ENCODE measurements at regions not wholly inside any gene's neighbourhood (a gene's known extent, or its start where the extent isn't known, plus 50 kb on each side); places are given as distances from the start of the nearest gene placed in this dataset.
"Not testable (repeated sequence)": the region's sequence is repeated elsewhere in the genome, so short reads cannot be mapped to it uniquely, and the experiment has no call there.

- H3K4me1 Mint-ChIP-seq = no peaks in the 10 kb centered on the region
- H3K27ac Mint-ChIP-seq = no peak overlapping the region
- peaks cover 20% of the 10 kb centered on the region for H3K9me3 Mint-ChIP-seq
- ATAC-seq (replicated peaks) = no peak
- H3K36me3 Mint-ChIP-seq (ENCODE audit: low read depth) = no peaks in the 10 kb centered on the region
- H3K4me3 Mint-ChIP-seq = no peak overlapping the region
- no peaks in the 10 kb centered on the region for H3K27me3 Mint-ChIP-seq
These were observed 323.2 kb upstream of the MIR17HG start for GRCh38 chr13:91024157-91024792.

DNA sequence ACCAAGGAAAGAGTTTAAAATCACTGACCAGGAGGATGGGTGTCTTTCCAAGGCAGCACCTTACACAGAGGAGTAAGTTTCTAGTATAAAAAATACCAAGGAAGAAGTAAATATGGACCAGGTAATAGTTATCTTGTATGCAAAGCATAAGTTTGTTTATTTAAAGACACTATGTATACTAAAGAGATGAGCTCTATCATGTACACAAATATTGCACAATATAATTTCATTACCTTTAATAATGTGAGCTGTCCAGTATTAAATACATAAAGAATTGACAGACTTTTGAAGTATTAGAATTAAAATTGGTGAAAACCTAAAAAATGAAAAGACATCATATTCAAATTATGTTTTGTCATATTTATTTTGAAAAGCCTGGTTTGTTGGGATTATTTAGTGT is 322.0 kb upstream of the MIR17HG start:
- H3K27ac Mint-ChIP-seq = no peak overlapping the region
- H3K4me3 Mint-ChIP-seq = no peak overlapping the region
- H3K36me3 Mint-ChIP-seq (ENCODE audit: low read depth) = no peaks in the 10 kb centered on the region
- H3K27me3 Mint-ChIP-seq = no peaks in the 10 kb centered on the region
- no peak for ATAC-seq (replicated peaks)
- H3K9me3 Mint-ChIP-seq = peaks cover 20% of the 10 kb centered on the region
- no peaks in the 10 kb centered on the region for H3K4me1 Mint-ChIP-seq

DNA sequence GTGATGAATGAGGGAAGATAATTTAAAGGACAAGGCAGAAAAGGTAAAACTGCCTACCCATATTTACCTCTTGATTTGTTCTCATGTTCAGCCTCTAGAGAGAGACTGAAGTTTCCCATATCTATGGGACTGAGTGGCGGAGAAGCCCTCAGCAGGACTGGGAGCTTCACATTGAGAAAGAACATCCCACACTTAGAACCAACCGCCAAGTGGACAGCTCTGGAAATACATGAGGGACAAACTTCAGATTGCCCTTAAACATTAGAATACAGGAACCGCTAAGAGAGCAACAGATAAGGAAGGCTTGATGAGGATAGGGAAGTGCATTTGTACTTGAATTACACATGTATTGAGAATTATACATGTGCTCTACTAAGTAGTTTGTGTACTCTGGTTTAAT is 316.0 kb upstream of the MIR17HG start:
- ATAC-seq (replicated peaks) = no peak
- no peak overlapping the region for H3K4me3 Mint-ChIP-seq
- no peaks in the 10 kb centered on the region for H3K27me3 Mint-ChIP-seq
- H3K36me3 Mint-ChIP-seq (ENCODE audit: low read depth) = no peaks in the 10 kb centered on the region
- peaks cover 18% of the 10 kb centered on the region for H3K9me3 Mint-ChIP-seq
- H3K27ac Mint-ChIP-seq = no peak overlapping the region
- no peaks in the 10 kb centered on the region for H3K4me1 Mint-ChIP-seq

DNA sequence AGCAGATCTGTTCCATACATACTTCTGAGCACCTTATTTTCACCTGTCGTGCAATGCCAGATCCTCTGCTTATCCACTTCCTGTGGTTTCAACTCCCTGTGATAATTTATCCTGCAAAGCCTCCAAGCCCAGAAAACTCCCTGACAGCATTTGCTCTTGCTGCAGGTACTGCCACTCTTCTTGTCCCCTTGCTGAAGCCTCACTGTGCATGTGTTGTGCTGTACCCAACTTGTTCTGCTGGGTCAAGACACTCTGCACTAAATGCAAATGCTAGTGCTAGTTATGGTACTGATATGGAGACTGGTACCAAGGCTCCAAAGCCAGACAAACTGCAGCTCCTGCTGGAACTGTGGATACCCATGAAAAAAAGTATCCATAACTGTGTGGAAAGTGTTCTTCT is 315.4 kb upstream of the MIR17HG start:
- Mint-ChIP-seq H3K27me3 (no peaks in the 10 kb centered on the region), H3K4me1 (no peaks in the 10 kb centered on the region), H3K36me3 (ENCODE audit: low read depth) (no peaks in the 10 kb centered on the region), H3K9me3 (peaks cover 15% of the 10 kb centered on the region), H3K27ac (no peak overlapping the region), H3K4me3 (no peak overlapping the region)
- ATAC-seq (replicated peaks) = no peak

- no peak for ATAC-seq (replicated peaks)
- no peaks in the 10 kb centered on the region for H3K27me3 Mint-ChIP-seq
- no peak overlapping the region for H3K27ac Mint-ChIP-seq
- H3K36me3 Mint-ChIP-seq (ENCODE audit: low read depth) = no peaks in the 10 kb centered on the region
- no peaks in the 10 kb centered on the region for H3K4me1 Mint-ChIP-seq
- H3K9me3 Mint-ChIP-seq = peaks cover 6% of the 10 kb centered on the region
- no peak overlapping the region for H3K4me3 Mint-ChIP-seq
These were observed 310.6 kb upstream of the MIR17HG start for GRCh38 chr13:91036886-91037285.

DNA sequence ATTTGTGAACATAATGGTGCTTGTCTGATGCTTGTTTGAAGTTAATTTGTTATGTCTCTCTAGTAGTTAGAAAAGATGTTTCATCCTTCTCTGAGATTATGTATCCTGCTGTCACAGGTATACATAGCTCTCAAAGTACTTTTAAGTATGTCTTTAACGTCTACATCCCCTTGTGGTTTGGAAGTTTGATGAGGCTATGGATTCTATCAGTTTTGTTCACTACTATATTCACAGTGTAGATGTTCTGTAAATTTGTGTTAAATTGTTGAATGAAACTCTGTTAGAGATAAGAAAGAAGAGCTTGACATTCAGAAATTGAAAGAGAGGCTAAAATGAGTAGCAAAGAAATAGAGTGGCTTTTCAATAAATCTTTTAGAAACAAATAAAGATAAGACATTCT is 304.6 kb upstream of the MIR17HG start:
- no peaks in the 10 kb centered on the region for H3K27me3 Mint-ChIP-seq
- H3K4me3 Mint-ChIP-seq = no peak overlapping the region
- no peaks in the 10 kb centered on the region for H3K4me1 Mint-ChIP-seq
- no peaks in the 10 kb centered on the region for H3K9me3 Mint-ChIP-seq
- H3K27ac Mint-ChIP-seq = no peak overlapping the region
- no peaks in the 10 kb centered on the region for H3K36me3 Mint-ChIP-seq (ENCODE audit: low read depth)
- ATAC-seq (replicated peaks) = no peak

- Mint-ChIP-seq H3K27ac (no peak overlapping the region), H3K36me3 (ENCODE audit: low read depth) (no peaks in the 10 kb centered on the region), H3K4me1 (no peaks in the 10 kb centered on the region), H3K27me3 (no peaks in the 10 kb centered on the region), H3K4me3 (no peak overlapping the region), H3K9me3 (no peaks in the 10 kb centered on the region)
- ATAC-seq (replicated peaks) = no peak
These were observed 302.0 kb upstream of the MIR17HG start for GRCh38 chr13:91045351-91046034.

- no peak overlapping the region for H3K27ac Mint-ChIP-seq
- H3K4me1 Mint-ChIP-seq = no peaks in the 10 kb centered on the region
- H3K9me3 Mint-ChIP-seq = no peaks in the 10 kb centered on the region
- ATAC-seq (replicated peaks) = no peak
- H3K27me3 Mint-ChIP-seq = no peaks in the 10 kb centered on the region
- H3K36me3 Mint-ChIP-seq (ENCODE audit: low read depth) = no peaks in the 10 kb centered on the region
- no peak overlapping the region for H3K4me3 Mint-ChIP-seq
These were observed 300.7 kb upstream of the MIR17HG start for GRCh38 chr13:91046715-91047327.

DNA sequence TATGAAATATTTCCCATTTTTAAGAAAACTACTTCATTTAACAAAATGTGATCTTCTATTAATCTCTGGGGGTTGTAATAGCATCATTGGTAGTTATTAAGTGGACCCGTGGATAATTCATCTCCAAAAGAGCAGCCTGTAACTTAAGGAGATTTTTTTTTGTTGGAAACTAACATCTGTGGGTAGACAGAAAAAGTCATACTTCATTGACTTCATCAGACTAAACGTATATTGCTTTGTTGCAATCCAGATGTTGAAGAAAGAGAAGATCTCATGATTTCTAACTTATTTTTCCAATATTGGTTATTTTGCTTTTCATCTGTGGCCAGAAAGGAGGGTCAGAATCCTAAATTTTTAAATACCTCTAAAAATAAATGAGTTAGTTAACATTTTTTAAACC is 296.5 kb upstream of the MIR17HG start:
- Mint-ChIP-seq H3K27me3 (no peaks in the 10 kb centered on the region), H3K36me3 (ENCODE audit: low read depth) (no peaks in the 10 kb centered on the region), H3K4me3 (no peak overlapping the region), H3K27ac (no peak overlapping the region), H3K9me3 (no peaks in the 10 kb centered on the region), H3K4me1 (no peaks in the 10 kb centered on the region)
- no peak for ATAC-seq (replicated peaks)

DNA sequence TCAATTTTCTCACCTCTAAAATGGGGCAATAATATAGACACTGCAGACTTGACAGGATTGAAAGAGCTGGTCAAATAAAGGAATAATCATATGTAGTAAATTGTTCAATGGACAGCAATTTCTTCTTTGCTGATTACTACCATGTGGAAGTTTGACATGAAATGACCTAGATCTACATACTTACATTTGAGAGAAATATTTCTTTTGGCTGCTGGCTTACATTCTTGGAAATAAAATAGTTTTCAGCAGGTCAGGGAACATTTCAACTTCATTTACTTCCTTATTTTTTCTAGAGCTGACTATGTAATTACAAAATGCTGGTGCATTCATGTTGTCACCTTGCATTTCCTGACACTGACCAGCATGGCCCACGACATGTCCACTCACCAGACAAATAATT is 294.6 kb upstream of the MIR17HG start:
- no peak overlapping the region for H3K27ac Mint-ChIP-seq
- H3K9me3 Mint-ChIP-seq = peaks cover 4% of the 10 kb centered on the region
- H3K36me3 Mint-ChIP-seq (ENCODE audit: low read depth) = no peaks in the 10 kb centered on the region
- no peak overlapping the region for H3K4me3 Mint-ChIP-seq
- no peaks in the 10 kb centered on the region for H3K27me3 Mint-ChIP-seq
- H3K4me1 Mint-ChIP-seq = no peaks in the 10 kb centered on the region
- ATAC-seq (replicated peaks) = no peak

DNA sequence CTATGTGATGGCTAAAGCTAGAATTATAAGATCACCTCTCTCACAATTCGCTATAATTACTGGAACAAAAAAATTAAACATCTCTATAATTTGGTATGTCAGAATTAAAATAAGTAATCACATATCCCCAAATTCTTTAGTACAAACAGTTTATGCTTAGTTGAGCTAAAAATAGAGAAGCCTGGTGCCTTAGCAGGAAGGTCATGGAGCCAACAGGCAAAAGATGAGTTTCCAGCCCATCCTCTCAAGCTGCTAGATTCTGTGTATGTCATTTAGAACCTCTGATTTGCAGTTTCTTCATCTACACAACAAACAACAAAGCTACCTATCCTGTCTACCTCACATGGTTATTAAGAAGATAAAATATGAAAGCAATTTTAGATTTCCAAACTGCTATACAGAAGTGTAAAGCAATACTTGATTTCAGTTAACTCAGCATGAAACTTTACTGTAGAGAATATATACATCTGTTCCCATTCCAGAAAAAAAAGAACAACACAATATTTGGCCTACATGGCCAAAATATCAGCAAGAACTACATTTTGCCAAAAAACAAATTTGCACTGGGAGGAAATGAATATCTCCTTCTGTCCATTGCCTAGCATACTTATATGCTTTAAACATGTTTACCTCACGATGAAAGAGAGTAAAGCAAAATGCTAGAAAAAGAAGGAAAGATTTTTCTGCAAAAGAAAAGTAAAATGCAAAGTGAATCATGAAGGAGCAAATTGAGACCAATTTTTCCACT is 294.0 kb upstream of the MIR17HG start:
- Mint-ChIP-seq H3K4me3 (no peak overlapping the region), H3K4me1 (no peaks in the 10 kb centered on the region), H3K27me3 (no peaks in the 10 kb centered on the region), H3K36me3 (ENCODE audit: low read depth) (no peaks in the 10 kb centered on the region), H3K9me3 (peaks cover 4% of the 10 kb centered on the region), H3K27ac (no peak overlapping the region)
- no peak for ATAC-seq (replicated peaks)

GRCh38 chr13:91054902-91055301 is 292.6 kb upstream of the MIR17HG start:
- H3K4me3 Mint-ChIP-seq = no peak overlapping the region
- H3K4me1 Mint-ChIP-seq = no peaks in the 10 kb centered on the region
- peaks cover 8% of the 10 kb centered on the region for H3K9me3 Mint-ChIP-seq
- ATAC-seq (replicated peaks) = no peak
- H3K36me3 Mint-ChIP-seq (ENCODE audit: low read depth) = no peaks in the 10 kb centered on the region
- no peak overlapping the region for H3K27ac Mint-ChIP-seq
- H3K27me3 Mint-ChIP-seq = no peaks in the 10 kb centered on the region

DNA sequence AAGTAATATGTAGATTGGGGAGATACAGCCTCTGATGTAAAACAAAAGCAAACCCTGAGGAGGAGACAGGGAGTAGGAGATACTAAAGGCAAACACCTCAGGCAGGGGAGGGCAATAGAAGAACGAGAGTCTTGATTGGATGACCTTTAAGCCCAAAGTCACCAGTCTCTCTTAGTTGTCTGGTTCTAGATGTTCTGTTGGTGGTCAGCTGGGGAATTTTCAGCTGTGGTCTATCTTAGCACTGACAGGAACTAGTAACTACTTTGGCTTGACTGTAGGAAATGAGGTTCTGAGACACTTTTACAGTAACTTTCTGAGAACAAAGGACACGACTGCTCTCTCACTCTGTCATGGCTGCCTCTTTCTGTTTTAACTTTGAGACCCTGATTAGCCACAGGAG is 290.7 kb upstream of the MIR17HG start:
- H3K4me1 Mint-ChIP-seq = no peaks in the 10 kb centered on the region
- H3K4me3 Mint-ChIP-seq = no peak overlapping the region
- no peak overlapping the region for H3K27ac Mint-ChIP-seq
- no peaks in the 10 kb centered on the region for H3K27me3 Mint-ChIP-seq
- no peak for ATAC-seq (replicated peaks)
- H3K9me3 Mint-ChIP-seq = peaks cover 8% of the 10 kb centered on the region
- H3K36me3 Mint-ChIP-seq (ENCODE audit: low read depth) = no peaks in the 10 kb centered on the region

DNA sequence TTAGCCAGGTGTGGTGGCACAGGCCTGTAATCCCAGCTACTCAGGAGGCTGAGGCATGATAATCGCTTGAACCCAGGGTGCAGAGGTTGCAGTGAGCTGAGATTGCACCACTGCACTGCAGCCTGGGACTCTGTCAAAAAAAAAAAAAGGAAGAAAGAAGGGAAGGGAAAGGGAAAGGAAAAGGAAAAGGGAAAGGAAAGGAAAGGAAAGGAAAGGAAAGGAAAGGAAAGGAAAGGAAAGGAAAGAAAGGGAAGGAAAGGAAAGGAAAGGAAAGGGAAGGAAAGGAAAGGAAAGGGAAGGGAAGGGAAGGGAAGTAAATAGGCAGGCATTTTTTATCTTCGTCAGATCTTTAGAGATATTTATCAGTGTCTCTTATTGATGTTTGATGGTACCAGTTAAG is 290.0 kb upstream of the MIR17HG start:
- ATAC-seq (replicated peaks); H3K4me3 Mint-ChIP-seq; H3K4me1 Mint-ChIP-seq; H3K9me3 Mint-ChIP-seq; H3K36me3 Mint-ChIP-seq (ENCODE audit: low read depth); H3K27ac Mint-ChIP-seq; H3K27me3 Mint-ChIP-seq: not testable (repeated sequence)

GRCh38 chr13:91058066-91058465 is 289.4 kb upstream of the MIR17HG start:
- H3K27me3 Mint-ChIP-seq = no peaks in the 10 kb centered on the region
- ATAC-seq (replicated peaks) = no peak
- peaks cover 8% of the 10 kb centered on the region for H3K9me3 Mint-ChIP-seq
- H3K4me1 Mint-ChIP-seq = no peaks in the 10 kb centered on the region
- no peak overlapping the region for H3K27ac Mint-ChIP-seq
- no peak overlapping the region for H3K4me3 Mint-ChIP-seq
- H3K36me3 Mint-ChIP-seq (ENCODE audit: low read depth) = no peaks in the 10 kb centered on the region

Measured in activated T-helper 17 cell treated with anti-CD3 and anti-CD28 coated beads, Interleukin-2, amount 50 U/mL, for 72 hours (primary cell).